H1 (cell line): ENCODE measurements at regions not wholly inside any gene's neighbourhood (a gene's known extent, or its start where the extent isn't known, plus 50 kb on each side); places are given as distances from the start of the nearest gene placed in this dataset.

Source experiments
- CTCF ChIA-PET: fragments of 300-600 bp; sonication (Branson Sonifier 250); formaldehyde crosslinking; loops from one replicate; lab custom pipeline; 2021; ENCODE audit not compliant: partially characterized antibody; lab: Charles Lee
- POLR2A ChIA-PET: fragments of 300-600 bp; sonication (Branson Sonifier 250); formaldehyde crosslinking; loops from one replicate; lab custom pipeline; 2021; ENCODE audit warnings: inconsistent platforms; ENCODE audit not compliant: partially characterized antibody; lab: Charles Lee
- DNase-seq, 2 experiments: peaks; one replicate each; pipeline versions ENCODE4 v3.0.0 to v3.0.0-alpha.2; 2010 to 2022; ENCODE audit warnings: low spot score in 2 of 2, low read depth in 1 of 2, mixed read lengths in 1 of 2
- FAIRE-seq: peaks from 2 replicates; lab custom pipeline; 2011; peaks lifted over from hg19 to GRCh38; lab: Jason Lieb, UNC
- H2AFZ ChIP-seq: 2 replicates; pipeline ENCODE4 v1.8.1; 2012; ENCODE audit warnings: low read length, inconsistent platforms
- H2AK5ac ChIP-seq: 2 replicates; pipeline ENCODE4 v1.6.1; 2013; ENCODE audit warnings: low read depth, low read length
- H2BK120ac ChIP-seq: replicated peaks from 2 replicates; pipeline ENCODE3; 2013; ENCODE audit warnings: low read depth, low read length, inconsistent platforms
- H2BK12ac ChIP-seq: 2 replicates; pipeline ENCODE4 v1.6.1; 2013; ENCODE audit warnings: low read depth, low read length
- H2BK15ac ChIP-seq: 2 replicates; pipeline ENCODE4 v1.6.1; 2013; ENCODE audit warnings: low read length
- H2BK20ac ChIP-seq: 2 replicates; pipeline ENCODE4 v1.6.1; 2013; ENCODE audit warnings: low read length
- H2BK5ac ChIP-seq: 2 replicates; pipeline ENCODE4 v1.6.1; 2013; ENCODE audit warnings: low read depth, low read length
- H3K14ac ChIP-seq: 2 replicates; pipeline ENCODE4 v1.6.1; 2013; ENCODE audit warnings: inconsistent platforms; ENCODE audit not compliant: insufficient read length
- H3K18ac ChIP-seq: 2 replicates; pipeline ENCODE4 v1.6.1; 2013; ENCODE audit warnings: low read length; ENCODE audit errors: extremely low read depth
- H3K23ac ChIP-seq: 2 replicates; pipeline ENCODE4 v1.6.1; 2013; ENCODE audit warnings: inconsistent platforms; ENCODE audit not compliant: insufficient read length
- H3K23me2 ChIP-seq: 2 replicates; pipeline ENCODE4 v1.6.1; 2013; ENCODE audit warnings: low read depth, low read length
- H3K27ac ChIP-seq: 2 replicates; pipeline ENCODE4 v1.6.1; 2011; ENCODE audit warnings: low read depth, low read length, inconsistent platforms
- H3K27me3 ChIP-seq, 4 experiments: replicated peaks in 1 of 4; 1 replicate in 1 of 4; 2 replicates in 3 of 4; pipeline versions ENCODE4 v1.6.1 to v1.8.1; 2011 to 2013; ENCODE audit warnings: low read length in 3 of 4, mild to moderate bottlenecking in 3 of 4, inconsistent platforms in 2 of 4, mixed read lengths in 2 of 4, moderate library complexity in 1 of 4; ENCODE audit not compliant: control insufficient read depth in 3 of 4, insufficient read depth in 3 of 4; ENCODE audit errors: extremely low read depth in 1 of 4
- H3K36me3 ChIP-seq, 4 experiments: 2 replicates each; pipeline versions ENCODE4 v1.6.1 to v1.8.1; 2011 to 2013; ENCODE audit warnings: mild to moderate bottlenecking in 4 of 4, low read length in 3 of 4, moderate library complexity in 2 of 4, control low read depth in 1 of 4, inconsistent platforms in 1 of 4; ENCODE audit not compliant: insufficient read depth in 4 of 4, control insufficient read depth in 2 of 4
- H3K4ac ChIP-seq: replicated peaks from 2 replicates; pipeline ENCODE3; 2013; ENCODE audit warnings: low read length, low read depth, mixed read lengths, inconsistent platforms; ENCODE audit not compliant: insufficient read length
- H3K4me1 ChIP-seq, 4 experiments: replicated peaks in 1 of 4; 1 replicate in 1 of 4; 2 replicates in 3 of 4; pipeline versions ENCODE4 v1.6.1 to v1.8.1; 2011 to 2013; ENCODE audit warnings: low read length in 3 of 4, inconsistent platforms in 2 of 4, mixed read lengths in 1 of 4; ENCODE audit not compliant: insufficient read depth in 4 of 4, control insufficient read depth in 3 of 4
- H3K4me2 ChIP-seq, 2 experiments: 2 replicates each; pipeline versions ENCODE4 v1.6.1 to v1.8.1; 2011 to 2013; ENCODE audit warnings: low read depth in 2 of 2, low read length in 2 of 2, control low read depth in 1 of 2, inconsistent platforms in 1 of 2, mild to moderate bottlenecking in 1 of 2; ENCODE audit not compliant: insufficient read depth in 1 of 2
- H3K4me3 ChIP-seq, 4 experiments: fragments of 200-600, 300-600 bp in 1 of 4; sonication (generic), shearing (Covaris generic), sonication (Bioruptor Twin) in 1 of 4; 2 replicates each; pipeline versions ENCODE4 v1.5.1 to v1.8.1; 2011 to 2016; ENCODE audit warnings: low read length in 4 of 4, low read depth in 3 of 4, control low read depth in 2 of 4, inconsistent platforms in 2 of 4, mild to moderate bottlenecking in 2 of 4, mixed read lengths in 1 of 4, moderate library complexity in 1 of 4; ENCODE audit not compliant: insufficient read depth in 2 of 4; ENCODE audit errors: extremely low read depth in 1 of 4
- H3K56ac ChIP-seq: replicated peaks from 2 replicates; pipeline ENCODE3; 2013; ENCODE audit warnings: low read depth, mild to moderate bottlenecking, mixed read lengths, low read length, inconsistent platforms; ENCODE audit not compliant: insufficient read length
- H3K79me1 ChIP-seq: 2 replicates; pipeline ENCODE4 v1.6.1; 2013; ENCODE audit warnings: low read depth, low read length, control low read depth
- H3K79me2 ChIP-seq, 2 experiments: 2 replicates each; pipeline versions ENCODE4 v1.6.1 to v1.8.1; 2012 to 2013; ENCODE audit warnings: low read length in 2 of 2, mild to moderate bottlenecking in 2 of 2, inconsistent platforms in 1 of 2; ENCODE audit not compliant: insufficient read depth in 2 of 2, control insufficient read depth in 1 of 2
- H3K9ac ChIP-seq, 4 experiments: replicated peaks in 1 of 4; 1 replicate in 1 of 4; 2 replicates in 3 of 4; pipeline versions ENCODE4 v1.6.1 to v1.8.1; 2011 to 2013; ENCODE audit warnings: low read depth in 3 of 4, low read length in 3 of 4, control low read depth in 2 of 4, mild to moderate bottlenecking in 2 of 4, moderate library complexity in 2 of 4, inconsistent platforms in 1 of 4; ENCODE audit errors: extremely low read depth in 1 of 4
- H3K9me3 ChIP-seq, 2 experiments: 2 replicates each; pipeline versions ENCODE4 v1.6.1 to v1.8.1; 2012 to 2013; ENCODE audit warnings: mild to moderate bottlenecking in 2 of 2, moderate library complexity in 2 of 2, control low read depth in 1 of 2, inconsistent platforms in 1 of 2, low read depth in 1 of 2, low read length in 1 of 2, mixed read lengths in 1 of 2; ENCODE audit not compliant: insufficient read depth in 2 of 2
- H4K20me1 ChIP-seq, 2 experiments: replicated peaks in 1 of 2; 2 replicates each; pipeline versions ENCODE3 to v1.8.1; 2011 to 2013; ENCODE audit warnings: inconsistent platforms in 2 of 2, low read length in 2 of 2, mild to moderate bottlenecking in 1 of 2; ENCODE audit not compliant: insufficient read depth in 2 of 2, control insufficient read depth in 1 of 2
- H4K5ac ChIP-seq: 2 replicates; pipeline ENCODE4 v1.6.1; 2013; ENCODE audit warnings: low read length, low read depth, mixed read lengths, inconsistent platforms; ENCODE audit not compliant: insufficient read length
- H4K8ac ChIP-seq: 2 replicates; pipeline ENCODE4 v1.8.0; 2013; ENCODE audit warnings: mild to moderate bottlenecking, moderate library complexity, low read length, inconsistent platforms; ENCODE audit not compliant: insufficient read depth; ENCODE audit errors: extremely low read depth
- H4K91ac ChIP-seq: replicated peaks from 2 replicates; pipeline ENCODE3; 2013; ENCODE audit warnings: low read length, mixed read lengths, inconsistent platforms; ENCODE audit not compliant: insufficient read length
- EZH2 ChIP-seq: fragments of 200-600 bp; sonication (generic); IDR thresholded peaks from 2 replicates; pipeline ENCODE4 v1.7.1; 2012; ENCODE audit warnings: low read depth, mild to moderate bottlenecking, moderate library complexity, low read length, inconsistent platforms; ENCODE audit not compliant: severe bottlenecking
- SIN3A ChIP-seq, 2 experiments: IDR thresholded peaks in 1 of 2; conservative IDR thresholded peaks in 1 of 2; 2 replicates each; pipeline ENCODE4 v1.6.1; 2011 to 2012; ENCODE audit warnings: low read length in 2 of 2, improper control_type of control experiment in 1 of 2, low read depth in 1 of 2, mild to moderate bottlenecking in 1 of 2
- SIX5 ChIP-seq: IDR thresholded peaks from 2 replicates; pipeline ENCODE4 v1.6.1; 2011; ENCODE audit warnings: mild to moderate bottlenecking, low read depth, low read length
- SUZ12 ChIP-seq: fragments of 200-600 bp; sonication (generic); IDR thresholded peaks from 2 replicates; pipeline ENCODE4 v1.6.1; 2012; ENCODE audit warnings: mild to moderate bottlenecking, inconsistent platforms, low read length, moderate library complexity, mixed read lengths
- TAF1 ChIP-seq: IDR thresholded peaks from 2 replicates; pipeline ENCODE4 v1.6.1; 2011; ENCODE audit warnings: mild to moderate bottlenecking, low read depth, low read length
- TCF12 ChIP-seq: IDR thresholded peaks from 2 replicates; pipeline ENCODE4 v1.6.1; 2011; ENCODE audit warnings: low read depth, mild to moderate bottlenecking, low read length
- WGBS, 2 experiments: shearing (Covaris generic) in 1 of 2; methylation state at CpG; one replicate each; pipeline versions ENCODE4 v1.1.6 to v1.1.7; 2013 to 2015; ENCODE audit warnings: low lambda C conversion rate in 2 of 2, mixed read lengths in 2 of 2, inconsistent platforms in 1 of 2, low coverage in 1 of 2, missing lambda C conversion rate in 1 of 2; ENCODE audit not compliant: insufficient replicate concordance in 2 of 2, insufficient coverage in 1 of 2, insufficient read length in 1 of 2; ENCODE audit errors: extremely low coverage in 1 of 2, missing lambda C conversion rate in 1 of 2; 5-methylcytosine and 5-hydroxymethylcytosine counted together

- Histone ChIP-seq H4K8ac (no peak overlapping the region), H3K27ac (no peak overlapping the region), H2BK15ac (no peak overlapping the region), H2BK5ac (no peak overlapping the region), H3K23me2 (no peaks in the 10 kb centered on the region; the same call in 1 of the 2 replicates), H3K56ac (no peak overlapping the region), H2AFZ (no peak overlapping the region), H3K9me3 (no peaks in the 10 kb centered on the region), H3K9ac (no peak overlapping the region), H4K5ac (no peak overlapping the region), H3K4me2 (no peak overlapping the region), H3K4me3 (no peak overlapping the region), H3K18ac (no peak overlapping the region), H3K79me1 (no peaks in the 10 kb centered on the region), H2BK120ac (no peak overlapping the region), H3K23ac (no peak overlapping the region), H3K4ac (no peak overlapping the region), H2BK20ac (no peak overlapping the region), H3K79me2 (no peaks in the 10 kb centered on the region), H4K20me1 (no peaks in the 10 kb centered on the region), H3K36me3 (no peaks in the 10 kb centered on the region), H2AK5ac (no peak overlapping the region), H3K4me1 (no peaks in the 10 kb centered on the region), H3K14ac (no peak overlapping the region), H4K91ac (no peak overlapping the region), H2BK12ac (no peak overlapping the region), H3K27me3 (no peaks in the 10 kb centered on the region)
- ChIA-PET CTCF (interaction anchor here (0.8 kb wide), 1 partner anchor 236 kb away, joined by 3 read pairs; no protein-coding TSS in a partner anchor), POLR2A (no interaction called here)
- FAIRE-seq = no peak
- DNase-seq = no peak
- WGBS, 2 experiments = 82% methylated on average over 2 of the region's 2 CpGs; no CpG with 5 or more reads in 1 of the 2 experiments
- TF ChIP-seq SIN3A (conservative IDR thresholded peaks at IDR 0.05 in 1 of 2, IDR thresholded peaks at IDR 0.05 in 1 of 2; ENCODE audit: low read depth in 1 of 2, low read length in 2 of 2) (no peak), TAF1 (no peak), EZH2 (no peak), SUZ12 (no peak), TCF12 (no peak), SIX5 (no peak)
Measured at GRCh38 chr7:106413446-106413845, 128.7 kb upstream of the NAMPT start.
